ENCODE measurements at regions not wholly inside any gene's neighbourhood (a gene's known extent, or its start where the extent isn't known, plus 50 kb on each side); places are given as distances from the start of the nearest gene placed in this dataset.

DNA sequence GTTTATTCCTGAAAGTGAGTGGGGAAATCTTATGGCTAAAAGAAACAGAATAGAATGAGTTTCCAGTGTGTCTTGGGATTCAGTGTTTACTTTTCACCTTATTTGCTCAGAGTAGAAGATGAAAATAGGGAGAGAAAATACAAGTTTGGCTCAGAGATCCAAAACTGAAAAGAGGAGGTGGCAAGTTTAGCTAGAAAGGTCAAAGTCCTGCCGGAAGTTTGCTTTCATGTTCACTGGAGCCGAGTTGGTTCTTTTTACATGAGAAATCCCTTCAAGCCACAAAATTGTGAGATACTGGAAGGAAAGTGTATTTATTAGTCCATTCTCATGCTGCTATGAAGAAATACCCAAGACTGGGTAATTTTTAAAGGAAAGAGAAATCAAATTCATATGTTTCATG, 604.6 kb downstream of the MRPL39 start:
- TF ChIP-seq, protein P1, sequence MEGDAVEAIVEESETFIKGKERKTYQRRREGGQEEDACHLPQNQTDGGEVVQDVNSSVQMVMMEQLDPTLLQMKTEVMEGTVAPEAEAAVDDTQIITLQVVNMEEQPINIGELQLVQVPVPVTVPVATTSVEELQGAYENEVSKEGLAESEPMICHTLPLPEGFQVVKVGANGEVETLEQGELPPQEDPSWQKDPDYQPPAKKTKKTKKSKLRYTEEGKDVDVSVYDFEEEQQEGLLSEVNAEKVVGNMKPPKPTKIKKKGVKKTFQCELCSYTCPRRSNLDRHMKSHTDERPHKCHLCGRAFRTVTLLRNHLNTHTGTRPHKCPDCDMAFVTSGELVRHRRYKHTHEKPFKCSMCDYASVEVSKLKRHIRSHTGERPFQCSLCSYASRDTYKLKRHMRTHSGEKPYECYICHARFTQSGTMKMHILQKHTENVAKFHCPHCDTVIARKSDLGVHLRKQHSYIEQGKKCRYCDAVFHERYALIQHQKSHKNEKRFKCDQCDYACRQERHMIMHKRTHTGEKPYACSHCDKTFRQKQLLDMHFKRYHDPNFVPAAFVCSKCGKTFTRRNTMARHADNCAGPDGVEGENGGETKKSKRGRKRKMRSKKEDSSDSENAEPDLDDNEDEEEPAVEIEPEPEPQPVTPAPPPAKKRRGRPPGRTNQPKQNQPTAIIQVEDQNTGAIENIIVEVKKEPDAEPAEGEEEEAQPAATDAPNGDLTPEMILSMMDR (IDR thresholded peaks at IDR 0.05; ENCODE audit: low read depth, low read length), result no peak
- no peak for TF ChIP-seq EZH2phosphoT487 (IDR thresholded peaks at IDR 0.05; ENCODE audit: low read depth)

Data from OCI-LY3 (cell line).